ENCODE measurements at regions not wholly inside any gene's neighbourhood (a gene's known extent, or its start where the extent isn't known, plus 50 kb on each side); places are given as distances from the start of the nearest gene placed in this dataset.

DNA sequence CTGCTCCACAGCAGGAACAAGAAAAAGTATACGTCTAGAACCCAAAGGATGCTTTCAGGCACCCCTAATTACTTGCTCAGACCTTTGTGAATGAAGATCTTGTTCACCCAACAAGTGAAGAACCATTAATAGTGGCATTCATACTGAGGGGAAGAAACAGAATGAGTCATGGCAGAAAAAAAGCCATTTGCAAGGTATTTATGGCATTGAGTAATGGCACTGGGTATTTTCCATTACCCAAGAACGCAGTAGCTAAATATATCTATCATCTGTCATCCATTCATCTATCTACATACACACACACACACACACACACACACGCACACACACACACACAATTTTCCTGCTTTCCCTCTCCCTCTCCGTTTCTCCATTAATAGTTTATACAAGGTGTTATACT lies 56.4 kb upstream of the XIRP2 start:
- no peak overlapping the region for H3K4me3 ChIP-seq
- POLR2A ChIA-PET: no interaction called here
- FAIRE-seq (no peak), DNase-seq (ENCODE audit: extremely low read depth in 1 of 4, low spot score in 3 of 4) (no peak), ATAC-seq (no peak)
- no TSS peak for BruUV-seq (replicated peaks)
- in situ Hi-C loops (cut with MboI) (no loop called here), intact Hi-C loops (cut with micrococcal nuclease) (no loop called here)
- H3K9me3 ChIP-seq (replicated peaks; ENCODE audit: control insufficient read depth, insufficient read depth, low read depth, low read length): no peaks in the 10 kb centered on the region
- H3K4me1 ChIP-seq (replicated peaks in 1 of 2; ENCODE audit: control insufficient read depth in 2 of 2, insufficient read depth in 2 of 2, low read length in 2 of 2): no peaks in the 10 kb centered on the region
- no peak overlapping the region for H3K9ac ChIP-seq (ENCODE audit: insufficient read depth in 1 of 2, low read depth in 2 of 2, low read length in 2 of 2)
- no peak overlapping the region for H2AFZ ChIP-seq (ENCODE audit: low read depth, low read length)
- H3K27ac ChIP-seq (ENCODE audit: extremely low read depth, low read depth, low read length): no peak overlapping the region
- H3K9me1 ChIP-seq (ENCODE audit: control insufficient read depth, insufficient read depth, low read length): no peaks in the 10 kb centered on the region
- no peaks in the 10 kb centered on the region for H3K36me3 ChIP-seq (ENCODE audit: control insufficient read depth, insufficient read depth, low read length)
- H3K79me2 ChIP-seq (ENCODE audit: control insufficient read depth, insufficient read depth, low read length): no peaks in the 10 kb centered on the region
- no peaks in the 10 kb centered on the region for H3K27me3 ChIP-seq (ENCODE audit: control insufficient read depth in 2 of 2, insufficient read depth in 2 of 2, low read length in 2 of 2)
- no peaks in the 10 kb centered on the region for H4K20me1 ChIP-seq (replicated peaks; ENCODE audit: control insufficient read depth, insufficient read depth, low read length)
- no peak overlapping the region for H3K4me2 ChIP-seq (ENCODE audit: insufficient read depth, low read length)
- 0% methylated on average over 4 of the region's 4 CpGs for WGBS (ENCODE audit: insufficient coverage, low coverage, missing lambda C conversion rate)
- CTCF ChIA-PET (ENCODE audit: low intra/inter-chr PET ratio): no interaction called here
- no peak for TF ChIP-seq MEF2A (IDR thresholded peaks at IDR 0.05; ENCODE audit: control insufficient read depth, low read depth, low read length)
- TF ChIP-seq, protein P1, sequence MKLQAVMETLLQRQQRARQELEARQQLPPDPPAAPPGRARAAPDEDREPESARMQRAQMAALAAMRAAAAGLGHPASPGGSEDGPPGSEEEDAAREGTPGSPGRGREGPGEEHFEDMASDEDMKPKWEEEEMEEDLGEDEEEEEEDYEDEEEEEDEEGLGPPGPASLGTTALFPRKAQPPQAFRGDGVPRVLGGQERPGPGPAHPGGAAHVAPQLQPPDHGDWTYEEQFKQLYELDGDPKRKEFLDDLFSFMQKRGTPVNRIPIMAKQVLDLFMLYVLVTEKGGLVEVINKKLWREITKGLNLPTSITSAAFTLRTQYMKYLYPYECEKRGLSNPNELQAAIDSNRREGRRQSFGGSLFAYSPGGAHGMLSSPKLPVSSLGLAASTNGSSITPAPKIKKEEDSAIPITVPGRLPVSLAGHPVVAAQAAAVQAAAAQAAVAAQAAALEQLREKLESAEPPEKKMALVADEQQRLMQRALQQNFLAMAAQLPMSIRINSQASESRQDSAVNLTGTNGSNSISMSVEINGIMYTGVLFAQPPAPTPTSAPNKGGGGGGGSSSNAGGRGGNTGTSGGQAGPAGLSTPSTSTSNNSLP (IDR thresholded peaks at IDR 0.05; ENCODE audit: borderline replicate concordance, low read depth, low read length): no peak
- TF ChIP-seq PTRF (tag; IDR thresholded peaks at IDR 0.05): no peak
- TF ChIP-seq TARDBP (IDR thresholded peaks at IDR 0.05): no peak
- no peak for TF ChIP-seq ZNF318 (IDR thresholded peaks at IDR 0.05; ENCODE audit: borderline replicate concordance in 1 of 2, low read depth in 1 of 2)
- no peak for TF ChIP-seq CHD1 (IDR thresholded peaks at IDR 0.05; ENCODE audit: low read length)
- TF ChIP-seq ZBTB8A (IDR thresholded peaks at IDR 0.05; ENCODE audit: partially characterized antibody): no peak
- TF ChIP-seq, protein P2, sequence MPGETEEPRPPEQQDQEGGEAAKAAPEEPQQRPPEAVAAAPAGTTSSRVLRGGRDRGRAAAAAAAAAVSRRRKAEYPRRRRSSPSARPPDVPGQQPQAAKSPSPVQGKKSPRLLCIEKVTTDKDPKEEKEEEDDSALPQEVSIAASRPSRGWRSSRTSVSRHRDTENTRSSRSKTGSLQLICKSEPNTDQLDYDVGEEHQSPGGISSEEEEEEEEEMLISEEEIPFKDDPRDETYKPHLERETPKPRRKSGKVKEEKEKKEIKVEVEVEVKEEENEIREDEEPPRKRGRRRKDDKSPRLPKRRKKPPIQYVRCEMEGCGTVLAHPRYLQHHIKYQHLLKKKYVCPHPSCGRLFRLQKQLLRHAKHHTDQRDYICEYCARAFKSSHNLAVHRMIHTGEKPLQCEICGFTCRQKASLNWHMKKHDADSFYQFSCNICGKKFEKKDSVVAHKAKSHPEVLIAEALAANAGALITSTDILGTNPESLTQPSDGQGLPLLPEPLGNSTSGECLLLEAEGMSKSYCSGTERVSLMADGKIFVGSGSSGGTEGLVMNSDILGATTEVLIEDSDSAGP (CRISPR knock-in tag; IDR thresholded peaks at IDR 0.05): no peak
- no peak for TF ChIP-seq MXI1 (IDR thresholded peaks at IDR 0.05; ENCODE audit: low read depth, low read length)
- TF ChIP-seq FOXA1 (IDR thresholded peaks at IDR 0.05; ENCODE audit: borderline replicate concordance): no peak
- TF ChIP-seq CBX3 (IDR thresholded peaks at IDR 0.05; ENCODE audit: borderline replicate concordance in 1 of 2, low read length in 2 of 2): no peak
- TF ChIP-seq TEAD1 (CRISPR knock-in tag; IDR thresholded peaks at IDR 0.05): no peak

Measured in K562 (cell line).